ENCODE measurements at regions not wholly inside any gene's neighbourhood (a gene's known extent, or its start where the extent isn't known, plus 50 kb on each side); places are given as distances from the start of the nearest gene placed in this dataset.

GRCh38 chr7:67754651-67755050 lies 758.0 kb downstream of the TYW1 start:
- DNase-seq (ENCODE audit: low read depth in 2 of 2): no peak

GRCh38 chr7:67758551-67758950 lies 761.9 kb downstream of the TYW1 start:
- no peak for DNase-seq (ENCODE audit: low read depth in 2 of 2)

- DNase-seq (ENCODE audit: low read depth in 2 of 2): no peak
Measured at GRCh38 chr7:67760971-67761370, 764.3 kb downstream of the TYW1 start.

GRCh38 chr7:67762516-67762915 lies 765.9 kb downstream of the TYW1 start:
- DNase-seq (ENCODE audit: low read depth in 2 of 2): no peak

GRCh38 chr7:67764289-67764688 lies 767.7 kb downstream of the TYW1 start:
- no peak for DNase-seq (ENCODE audit: low read depth in 2 of 2)

GRCh38 chr7:67765481-67766175 lies 769.0 kb downstream of the TYW1 start:
- no peak for DNase-seq (ENCODE audit: low read depth in 2 of 2)

GRCh38 chr7:67766906-67767410 lies 770.3 kb downstream of the TYW1 start:
- DNase-seq (ENCODE audit: low read depth in 2 of 2): no peak

GRCh38 chr7:67771846-67772605 lies 775.4 kb downstream of the TYW1 start:
- no peak for DNase-seq (ENCODE audit: low read depth in 2 of 2)

- DNase-seq (ENCODE audit: low read depth in 2 of 2): no peak
Measured at GRCh38 chr7:67773081-67773480, 776.4 kb downstream of the TYW1 start.

- no peak for DNase-seq (ENCODE audit: low read depth in 2 of 2)
Measured at GRCh38 chr7:67777119-67777518, 780.5 kb downstream of the TYW1 start.

- DNase-seq (ENCODE audit: low read depth in 2 of 2): no peak
Measured at GRCh38 chr7:67781841-67782240, 785.2 kb downstream of the TYW1 start.

GRCh38 chr7:67786021-67786420 lies 789.4 kb downstream of the TYW1 start:
- no peak for DNase-seq (ENCODE audit: low read depth in 2 of 2)

GRCh38 chr7:67788669-67789068 lies 792.0 kb downstream of the TYW1 start:
- no peak for DNase-seq (ENCODE audit: low read depth in 2 of 2)

GRCh38 chr7:67791918-67792317 lies 795.3 kb downstream of the TYW1 start:
- DNase-seq (ENCODE audit: low read depth in 2 of 2): no peak

- no peak for DNase-seq (ENCODE audit: low read depth in 2 of 2)
Measured at GRCh38 chr7:67794544-67794943, 797.9 kb downstream of the TYW1 start.

GRCh38 chr7:67803789-67804188 lies 807.2 kb downstream of the TYW1 start:
- no peak for DNase-seq (ENCODE audit: low read depth in 2 of 2)

GRCh38 chr7:67805921-67806471 lies 809.4 kb downstream of the TYW1 start:
- DNase-seq (ENCODE audit: low read depth in 2 of 2): no peak

GRCh38 chr7:67807826-67808225 lies 811.2 kb downstream of the TYW1 start:
- DNase-seq (ENCODE audit: low read depth in 2 of 2): no peak

GRCh38 chr7:67809586-67809985 lies 813.0 kb downstream of the TYW1 start:
- no peak for DNase-seq (ENCODE audit: low read depth in 2 of 2)

- no peak for DNase-seq (ENCODE audit: low read depth in 2 of 2)
Measured at GRCh38 chr7:67813621-67814292, 817.1 kb downstream of the TYW1 start.

GRCh38 chr7:67817481-67817880 lies 820.8 kb downstream of the TYW1 start:
- DNase-seq (ENCODE audit: low read depth in 2 of 2): no peak

- no peak for DNase-seq (ENCODE audit: low read depth in 2 of 2)
Measured at GRCh38 chr7:67821116-67821515, 824.5 kb downstream of the TYW1 start.
